OCI-LY7 (cell line): ENCODE measurements at regions not wholly inside any gene's neighbourhood (a gene's known extent, or its start where the extent isn't known, plus 50 kb on each side); places are given as distances from the start of the nearest gene placed in this dataset.

ENCODE experiments used
- BruUV-seq: library from RNA; stranded (reverse); fragments of 400-500 nt; replicated peaks from 2 replicates; lab custom pipeline; 2021; lab: Mats Ljungman, UMichigan
- CTCF ChIA-PET: fragments of 300-600 bp; sonication (Branson Sonifier 250); formaldehyde crosslinking; loops from one replicate; lab custom pipeline; 2022; ENCODE audit warnings: antibody characterized with exemption; ENCODE audit not compliant: unreplicated experiment; lab: Charles Lee
- POLR2A ChIA-PET: fragments of 300-600 bp; sonication (Branson Sonifier 250); formaldehyde crosslinking; loops from one replicate; lab custom pipeline; 2022; ENCODE audit warnings: antibody characterized with exemption; lab: Charles Lee
- DNase-seq: peaks from one replicate; pipeline ENCODE4 v3.0.0-alpha.2; 2015; ENCODE audit warnings: low spot score
- H2AFZ ChIP-seq: fragments of 200-600 bp; sonication (generic), shearing (Covaris generic); 2 replicates; pipeline ENCODE4 v1.6.1; 2014; ENCODE audit warnings: mild to moderate bottlenecking, antibody characterized with exemption, low read length, moderate library complexity
- H3K27ac ChIP-seq: fragments of 200-600 bp; sonication (generic); 2 replicates; pipeline ENCODE4 v1.5.1; 2014; ENCODE audit warnings: mixed run types, low read depth, mild to moderate bottlenecking, moderate library complexity, low read length, inconsistent platforms; ENCODE audit not compliant: poor library complexity, severe bottlenecking
- H3K36me3 ChIP-seq: fragments of 200-600 bp; sonication (generic); 2 replicates; pipeline ENCODE4 v1.6.1; 2014; ENCODE audit warnings: mild to moderate bottlenecking, antibody characterized with exemption, low read length, moderate library complexity, mixed read lengths; ENCODE audit not compliant: insufficient read depth
- H3K4me1 ChIP-seq: fragments of 200-600 bp; sonication (generic); 2 replicates; pipeline ENCODE4 v1.5.1; 2014; ENCODE audit warnings: mild to moderate bottlenecking, low read length; ENCODE audit not compliant: insufficient read depth, poor library complexity, severe bottlenecking
- H3K4me2 ChIP-seq: fragments of 200-600 bp; sonication (generic); 2 replicates; pipeline ENCODE4 v1.6.1; 2014; ENCODE audit warnings: mild to moderate bottlenecking, low read length
- H3K4me3 ChIP-seq: fragments of 200-600 bp; sonication (generic); 2 replicates; pipeline ENCODE4 v1.5.1; 2014; ENCODE audit warnings: mild to moderate bottlenecking, low read depth, low read length; ENCODE audit not compliant: poor library complexity, severe bottlenecking
- H3K79me2 ChIP-seq: fragments of 200-600 bp; sonication (generic); 2 replicates; pipeline ENCODE4 v1.6.1; 2016; ENCODE audit warnings: low read depth, mild to moderate bottlenecking, low read length, moderate library complexity, mixed read lengths; ENCODE audit not compliant: insufficient read depth
- H3K9me2 ChIP-seq: fragments of 200-600 bp; sonication (generic); 2 replicates; pipeline ENCODE4 v1.6.1; 2016; ENCODE audit warnings: mild to moderate bottlenecking, low read length, mixed read lengths; ENCODE audit not compliant: insufficient read depth
- H3K9me3 ChIP-seq: fragments of 200-600 bp; sonication (generic); 2 replicates; pipeline ENCODE4 v1.6.1; 2014; ENCODE audit warnings: mild to moderate bottlenecking, mixed run types, low read length, mixed read lengths
- H4K20me1 ChIP-seq: fragments of 200-600 bp; sonication (generic); 2 replicates; pipeline ENCODE4 v1.6.1; 2014; ENCODE audit warnings: mild to moderate bottlenecking, antibody characterized with exemption, low read length, moderate library complexity, mixed read lengths; ENCODE audit not compliant: insufficient read depth
- EZH2phosphoT487 ChIP-seq: fragments of 200-600 bp; sonication (generic); IDR thresholded peaks from 2 replicates; pipeline ENCODE4 v1.6.1; 2018; ENCODE audit warnings: low read depth, borderline replicate concordance, mild to moderate bottlenecking, mixed run types, antibody characterized with exemption, low read length, moderate library complexity, mixed read lengths
- intact Hi-C: fragments of 100-400 bp; cut with micrococcal nuclease; formaldehyde crosslinking; loops from one replicate; pipeline ENCODE4 v1.10.0; 2022; ENCODE audit not compliant: unreplicated experiment
- TF ChIP-seq, protein P1 (sequence below): fragments of 200-600 bp; sonication (generic); conservative IDR thresholded peaks from 2 replicates; pipeline ENCODE4 v1.5.1; 2014; ENCODE audit warnings: mild to moderate bottlenecking, antibody characterized with exemption, low read length, moderate library complexity, mixed read lengths

DNA sequence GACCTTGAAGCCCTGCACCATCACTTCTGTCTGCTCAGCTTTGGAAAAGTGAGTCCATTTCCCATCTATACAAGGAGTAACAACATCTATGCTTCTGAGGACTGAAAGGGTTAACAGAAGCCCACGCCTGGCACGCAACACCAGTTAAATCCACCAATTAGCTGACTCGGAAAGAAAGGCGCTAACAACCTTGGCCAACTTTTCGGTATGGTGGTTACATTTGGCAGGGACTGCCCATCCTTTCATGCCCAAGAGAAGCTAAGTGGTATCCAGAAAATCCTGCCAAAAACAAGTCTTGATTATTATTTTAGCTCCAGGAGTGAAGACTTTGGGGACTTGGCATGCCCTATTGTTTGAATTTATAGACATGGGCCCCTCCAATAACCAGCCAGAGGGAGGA is 202.3 kb upstream of the RPL38 start:
- Histone ChIP-seq H3K4me2 (no peak overlapping the region), H3K79me2 (no peaks in the 10 kb centered on the region), H3K9me2 (no peaks in the 10 kb centered on the region), H3K27ac (no peak overlapping the region), H3K9me3 (no peaks in the 10 kb centered on the region), H2AFZ (no peak overlapping the region), H3K4me3 (no peak overlapping the region), H4K20me1 (no peaks in the 10 kb centered on the region), H3K4me1 (no peaks in the 10 kb centered on the region), H3K36me3 (no peaks in the 10 kb centered on the region)
- TF ChIP-seq, protein P1, sequence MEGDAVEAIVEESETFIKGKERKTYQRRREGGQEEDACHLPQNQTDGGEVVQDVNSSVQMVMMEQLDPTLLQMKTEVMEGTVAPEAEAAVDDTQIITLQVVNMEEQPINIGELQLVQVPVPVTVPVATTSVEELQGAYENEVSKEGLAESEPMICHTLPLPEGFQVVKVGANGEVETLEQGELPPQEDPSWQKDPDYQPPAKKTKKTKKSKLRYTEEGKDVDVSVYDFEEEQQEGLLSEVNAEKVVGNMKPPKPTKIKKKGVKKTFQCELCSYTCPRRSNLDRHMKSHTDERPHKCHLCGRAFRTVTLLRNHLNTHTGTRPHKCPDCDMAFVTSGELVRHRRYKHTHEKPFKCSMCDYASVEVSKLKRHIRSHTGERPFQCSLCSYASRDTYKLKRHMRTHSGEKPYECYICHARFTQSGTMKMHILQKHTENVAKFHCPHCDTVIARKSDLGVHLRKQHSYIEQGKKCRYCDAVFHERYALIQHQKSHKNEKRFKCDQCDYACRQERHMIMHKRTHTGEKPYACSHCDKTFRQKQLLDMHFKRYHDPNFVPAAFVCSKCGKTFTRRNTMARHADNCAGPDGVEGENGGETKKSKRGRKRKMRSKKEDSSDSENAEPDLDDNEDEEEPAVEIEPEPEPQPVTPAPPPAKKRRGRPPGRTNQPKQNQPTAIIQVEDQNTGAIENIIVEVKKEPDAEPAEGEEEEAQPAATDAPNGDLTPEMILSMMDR = no peak
- no peak for TF ChIP-seq EZH2phosphoT487
- DNase-seq = no peak
- intact Hi-C loops = no loop called here
- ChIA-PET CTCF (no interaction called here), POLR2A (interaction anchor here (0.6 kb wide), 1 partner anchor 443 kb away, joined by 5 read pairs; no protein-coding TSS in a partner anchor)
- BruUV-seq = no TSS peak

DNA sequence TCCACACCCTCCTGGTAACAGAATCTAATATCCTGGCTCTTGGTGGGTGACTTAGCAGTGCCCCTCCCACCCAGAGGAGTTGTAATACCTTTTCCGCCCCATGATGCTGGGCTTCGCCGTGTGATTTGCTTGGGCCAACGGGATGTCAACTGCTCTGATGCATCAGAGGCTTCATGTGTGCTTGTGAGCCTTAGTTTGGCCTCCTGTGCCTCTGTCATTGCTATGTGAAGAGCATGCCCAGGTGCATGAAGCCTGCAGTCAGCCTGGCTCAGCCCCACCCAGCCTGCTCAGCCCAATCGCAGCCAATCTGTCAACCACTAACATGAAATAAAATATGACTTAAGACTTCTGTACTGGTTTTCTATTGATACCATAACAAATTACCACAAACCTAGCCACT is 201.2 kb upstream of the RPL38 start:
- H3K4me1 ChIP-seq = no peaks in the 10 kb centered on the region
- H2AFZ ChIP-seq = no peak overlapping the region
- ChIA-PET CTCF (no interaction called here), POLR2A (no interaction called here)
- BruUV-seq = no TSS peak
- no peaks in the 10 kb centered on the region for H3K9me3 ChIP-seq
- H3K4me2 ChIP-seq = no peak overlapping the region
- H3K36me3 ChIP-seq = no peaks in the 10 kb centered on the region
- no peak overlapping the region for H3K27ac ChIP-seq
- no peaks in the 10 kb centered on the region for H4K20me1 ChIP-seq
- no peaks in the 10 kb centered on the region for H3K9me2 ChIP-seq
- H3K4me3 ChIP-seq = no peak overlapping the region
- no peak for DNase-seq
- intact Hi-C loops = no loop called here
- H3K79me2 ChIP-seq = no peaks in the 10 kb centered on the region
- TF ChIP-seq, protein P1 = no peak
- TF ChIP-seq EZH2phosphoT487 = no peak

GRCh38 chr17:74004056-74004455 is 199.4 kb upstream of the RPL38 start:
- no TSS peak for BruUV-seq
- POLR2A ChIA-PET = no interaction called here
- intact Hi-C loops = no loop called here

More at GRCh38 chr17:74004056-74004455, 199.4 kb upstream of the RPL38 start:
- no peak for TF ChIP-seq EZH2phosphoT487
- TF ChIP-seq, protein P1 = no peak
- Histone ChIP-seq H3K4me2 (no peak overlapping the region), H3K36me3 (no peaks in the 10 kb centered on the region), H3K4me3 (no peak overlapping the region), H3K9me3 (no peaks in the 10 kb centered on the region), H4K20me1 (no peaks in the 10 kb centered on the region), H2AFZ (no peak overlapping the region), H3K79me2 (no peaks in the 10 kb centered on the region), H3K27ac (no peak overlapping the region), H3K9me2 (no peaks in the 10 kb centered on the region), H3K4me1 (no peaks in the 10 kb centered on the region)
- CTCF ChIA-PET = no interaction called here
- no peak for DNase-seq
